BLaER1 (cell line): ENCODE measurements at regions not wholly inside any gene's neighbourhood (a gene's known extent, or its start where the extent isn't known, plus 50 kb on each side); places are given as distances from the start of the nearest gene placed in this dataset.
"Not testable (repeated sequence)": the region's sequence is repeated elsewhere in the genome, so short reads cannot be mapped to it uniquely, and the experiment has no call there.

Experiments
- H3K27ac ChIP-seq: shearing (Covaris generic); formaldehyde crosslinking; 2 replicates; pipeline ENCODE4 v1.8.1; 2022
- H3K27me3 ChIP-seq: shearing (Covaris generic); formaldehyde crosslinking; 2 replicates; pipeline ENCODE4 v1.8.1; 2022
- H3K36me3 ChIP-seq: shearing (Covaris generic); formaldehyde crosslinking; 2 replicates; pipeline ENCODE4 v1.8.1; 2022
- H3K4me1 ChIP-seq: shearing (Covaris generic); formaldehyde crosslinking; 2 replicates; pipeline ENCODE4 v1.8.1; 2022
- H3K4me2 ChIP-seq: shearing (Covaris generic); formaldehyde crosslinking; 2 replicates; pipeline ENCODE4 v1.8.1; 2022
- H3K4me3 ChIP-seq: shearing (Covaris generic); formaldehyde crosslinking; 2 replicates; pipeline ENCODE4 v1.8.1; 2022
- H3K9ac ChIP-seq: shearing (Covaris generic); formaldehyde crosslinking; 2 replicates; pipeline ENCODE4 v1.8.1; 2022
- H3K9me3 ChIP-seq: shearing (Covaris generic); formaldehyde crosslinking; 2 replicates; pipeline ENCODE4 v1.8.1; 2022
- H4K20me1 ChIP-seq: shearing (Covaris generic); formaldehyde crosslinking; 2 replicates; pipeline ENCODE4 v1.8.1; 2022
- Cebpa-rat ChIP-seq: shearing (Covaris generic); IDR thresholded peaks from 2 replicates; pipeline ENCODE4 v1.8.1; 2022

GRCh38 chr19:20273951-20274570 is 107.0 kb downstream of the ZNF486 start:
- Histone ChIP-seq H3K4me2 (peak overlapping the region; percentile 86), H3K27ac (peak overlapping the region; percentile 80), H3K9ac (peak overlapping the region; percentile 68; the same call in 1 of the 2 replicates), H3K27me3 (no peaks in the 10 kb centered on the region), H3K4me3 (peak overlapping the region; percentile 32), H3K36me3 (peaks cover 4% of the 10 kb centered on the region; the same call in 1 of the 2 replicates), H3K9me3 (peaks cover 38% of the 10 kb centered on the region), H3K4me1 (peaks cover 76% of the 10 kb centered on the region), H4K20me1 (no peaks in the 10 kb centered on the region)
- TF ChIP-seq Cebpa-rat = no peak

- Histone ChIP-seq H3K9me3 (peaks cover 31% of the 10 kb centered on the region), H3K27me3 (no peaks in the 10 kb centered on the region), H3K27ac (peak overlapping the region; percentile 80), H3K4me3 (peak overlapping the region; percentile 32; the same call in 1 of the 2 replicates), H4K20me1 (no peaks in the 10 kb centered on the region), H3K4me1 (peaks cover 76% of the 10 kb centered on the region), H3K9ac (peak overlapping the region; percentile 68; the same call in 1 of the 2 replicates), H3K4me2 (peak overlapping the region; percentile 86), H3K36me3 (peaks cover 4% of the 10 kb centered on the region; the same call in 1 of the 2 replicates)
- TF ChIP-seq Cebpa-rat = no peak
Observed at GRCh38 chr19:20273376-20273775, 106.4 kb downstream of the ZNF486 start.

DNA sequence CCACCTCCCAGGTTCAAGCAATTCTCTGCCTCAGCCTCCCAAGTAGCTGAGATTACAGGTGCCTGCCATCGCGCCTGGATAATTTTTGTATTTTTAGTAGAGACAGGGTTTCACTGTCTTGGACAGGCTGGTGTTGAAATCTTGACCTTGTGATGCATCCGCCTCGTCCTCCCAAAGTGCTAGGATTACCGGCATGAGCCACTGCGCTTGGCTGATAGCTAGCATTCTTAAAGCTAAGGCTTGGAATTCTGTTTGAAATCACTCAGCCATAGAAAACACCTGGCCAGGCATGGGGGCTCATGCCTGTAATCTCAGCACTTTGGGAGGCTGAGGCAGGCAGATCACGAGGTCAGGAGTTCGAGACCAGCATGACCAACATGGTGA is 105.6 kb downstream of the ZNF486 start:
- Histone ChIP-seq H3K27ac (peak overlapping the region; percentile 80), H3K4me2 (peak overlapping the region; percentile 86), H3K9me3 (peaks cover 23% of the 10 kb centered on the region), H3K4me1 (peaks cover 76% of the 10 kb centered on the region), H3K9ac (peak overlapping the region; percentile 68; the same call in 1 of the 2 replicates), H3K4me3 (0 out of 2 replicates have a peak overlapping the region, but pooled peaks have one; percentile 4)
- H4K20me1 ChIP-seq, H3K27me3 ChIP-seq, H3K36me3 ChIP-seq: not testable (repeated sequence)

DNA sequence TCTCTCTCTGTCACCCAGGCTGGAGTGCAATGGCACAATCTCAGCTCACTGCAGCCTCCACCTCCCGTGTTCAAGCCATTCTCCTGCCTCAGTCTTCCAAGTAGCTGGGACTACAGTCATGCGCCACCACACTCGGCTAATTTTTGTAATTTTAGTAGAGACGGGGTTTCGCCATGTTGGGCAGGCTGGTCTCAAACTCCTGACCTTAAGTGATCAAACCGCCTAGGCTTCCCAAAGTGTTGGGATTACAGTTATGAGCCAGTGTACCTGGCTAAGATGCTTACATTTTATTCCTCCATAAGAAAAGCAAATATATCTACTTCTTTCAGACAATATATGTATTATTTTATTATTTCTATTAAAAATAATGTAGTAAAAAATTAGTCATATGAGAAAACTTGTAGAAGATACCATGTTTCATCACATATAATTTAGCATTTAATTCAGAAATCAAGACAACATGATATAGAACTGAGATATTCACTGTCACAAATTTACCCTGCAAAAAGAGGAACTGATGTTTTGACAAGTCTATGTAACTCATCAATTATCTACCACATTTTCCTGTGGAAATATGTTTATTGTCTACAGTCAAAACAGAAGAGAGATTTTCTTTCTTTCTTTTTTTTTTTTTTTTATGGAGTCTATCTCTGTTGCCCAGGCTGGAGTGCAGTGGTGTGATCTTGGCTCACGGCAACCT is 105.1 kb downstream of the ZNF486 start:
- not testable (repeated sequence) for H3K27me3 ChIP-seq, H3K36me3 ChIP-seq, H4K20me1 ChIP-seq
- Histone ChIP-seq H3K9ac (peak overlapping the region; percentile 68; the same call in 1 of the 2 replicates), H3K27ac (peak overlapping the region; percentile 80), H3K4me1 (peaks cover 76% of the 10 kb centered on the region), H3K4me3 (peak overlapping the region; percentile 61), H3K4me2 (peak overlapping the region; percentile 86), H3K9me3 (peaks cover 18% of the 10 kb centered on the region)

- H3K4me1 ChIP-seq = peaks cover 70% of the 10 kb centered on the region
- peaks cover 11% of the 10 kb centered on the region for H3K9me3 ChIP-seq
- H3K27me3 ChIP-seq = no peaks in the 10 kb centered on the region
- TF ChIP-seq Cebpa-rat = no peak
- peak overlapping the region; percentile 61 for H3K4me3 ChIP-seq
- H3K36me3 ChIP-seq = no peaks in the 10 kb centered on the region
- H3K27ac ChIP-seq = peak overlapping the region; percentile 79
- H3K4me2 ChIP-seq = peak overlapping the region; percentile 86
- no peaks in the 10 kb centered on the region for H4K20me1 ChIP-seq
- peak overlapping the region; percentile 66 for H3K9ac ChIP-seq
Observed at GRCh38 chr19:20271215-20271926, 104.4 kb downstream of the ZNF486 start.

GRCh38 chr19:20269461-20269860 is 102.4 kb downstream of the ZNF486 start:
- peak overlapping the region; percentile 11; the same call in 1 of the 2 replicates for H3K4me2 ChIP-seq

DNA sequence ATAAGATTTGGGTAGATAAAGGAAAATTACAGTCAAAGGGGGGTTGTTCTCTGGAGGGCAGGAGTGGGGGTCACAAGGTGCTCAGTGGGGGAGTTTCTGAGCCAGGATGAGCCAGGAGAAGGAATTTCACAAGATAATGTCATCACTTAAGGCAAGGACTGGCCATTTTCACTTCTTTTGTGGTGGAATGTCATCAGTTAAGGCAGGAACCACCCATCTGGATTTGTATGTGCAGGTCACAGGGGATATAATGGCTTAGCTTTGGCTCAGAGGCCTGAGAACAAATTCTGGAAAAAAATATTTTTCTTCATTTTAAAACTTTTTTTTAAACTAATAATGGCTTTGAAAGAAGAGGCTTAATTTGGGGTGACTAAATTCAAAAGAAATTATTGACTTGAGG is 94.5 kb downstream of the ZNF486 start:
- not testable (repeated sequence) for H3K36me3 ChIP-seq, H3K27me3 ChIP-seq, H3K4me2 ChIP-seq, H3K4me1 ChIP-seq, H3K27ac ChIP-seq, H4K20me1 ChIP-seq, H3K4me3 ChIP-seq, H3K9ac ChIP-seq
- H3K9me3 ChIP-seq = peaks cover 69% of the 10 kb centered on the region

More at GRCh38 chr19:20269461-20269860, 102.4 kb downstream of the ZNF486 start:
- Histone ChIP-seq H3K4me1 (peaks cover 50% of the 10 kb centered on the region), H3K9me3 (peaks cover 3% of the 10 kb centered on the region), H3K27ac (no peak overlapping the region), H3K4me3 (0 out of 2 replicates have a peak overlapping the region, but pooled peaks have one; percentile 29), H3K36me3 (no peaks in the 10 kb centered on the region), H3K9ac (no peak overlapping the region), H3K27me3 (no peaks in the 10 kb centered on the region), H4K20me1 (no peaks in the 10 kb centered on the region)
- TF ChIP-seq Cebpa-rat = no peak

DNA sequence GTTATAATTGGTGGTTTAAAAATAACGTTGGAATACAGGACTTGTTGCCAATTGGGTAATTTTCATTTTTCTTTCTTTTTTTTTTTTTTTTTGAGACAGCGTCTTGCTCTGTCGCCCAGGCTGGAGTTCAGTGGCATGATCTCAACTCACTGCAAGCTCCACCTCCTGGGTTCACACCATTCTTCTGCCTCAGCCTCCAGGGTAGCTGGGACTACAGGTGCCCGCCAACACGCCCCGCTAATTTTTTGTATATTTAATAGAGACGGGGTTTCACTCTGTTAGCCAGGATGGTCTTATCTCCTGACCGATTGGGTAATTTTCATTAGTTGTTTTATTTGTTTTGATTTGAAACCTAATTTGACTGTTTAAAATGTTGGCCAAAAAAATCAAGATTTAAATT is 93.7 kb downstream of the ZNF486 start:
- H3K9ac ChIP-seq, H3K27me3 ChIP-seq, H4K20me1 ChIP-seq, H3K36me3 ChIP-seq, H3K4me2 ChIP-seq, H3K4me1 ChIP-seq, H3K27ac ChIP-seq, H3K4me3 ChIP-seq: not testable (repeated sequence)
- H3K9me3 ChIP-seq = peaks cover 70% of the 10 kb centered on the region

- Histone ChIP-seq H3K36me3 (no peaks in the 10 kb centered on the region), H4K20me1 (no peaks in the 10 kb centered on the region), H3K4me1 (no peaks in the 10 kb centered on the region), H3K4me2 (no peak overlapping the region), H3K9me3 (peaks cover 76% of the 10 kb centered on the region), H3K4me3 (no peak overlapping the region), H3K9ac (no peak overlapping the region), H3K27me3 (no peaks in the 10 kb centered on the region), H3K27ac (no peak overlapping the region)
- no peak for TF ChIP-seq Cebpa-rat
Observed at GRCh38 chr19:20259615-20260014, 92.6 kb downstream of the ZNF486 start.

DNA sequence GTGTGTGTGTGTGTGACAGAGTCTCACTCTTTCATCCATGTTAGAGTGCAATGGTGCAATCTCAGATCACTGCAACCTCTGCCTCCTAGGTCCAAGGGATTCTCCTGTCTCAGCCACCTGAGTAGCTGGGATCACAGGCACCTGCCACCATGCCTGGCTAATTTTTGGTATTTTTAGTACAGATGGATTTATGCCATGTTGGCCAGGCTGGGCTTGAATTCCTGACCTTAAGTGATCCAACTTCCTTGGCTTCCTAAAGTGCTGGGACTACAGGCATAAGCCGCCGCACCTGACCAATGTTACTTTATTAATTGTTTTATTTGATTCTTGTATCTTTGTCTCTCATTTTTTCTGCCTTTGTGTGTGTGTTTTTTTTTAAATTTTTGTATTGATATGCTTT is 89.6 kb downstream of the ZNF486 start:
- H3K4me2 ChIP-seq = no peak overlapping the region
- peaks cover 69% of the 10 kb centered on the region for H3K9me3 ChIP-seq
- no peak overlapping the region for H3K4me3 ChIP-seq
- H3K9ac ChIP-seq = no peak overlapping the region
- H3K36me3 ChIP-seq = no peaks in the 10 kb centered on the region
- no peaks in the 10 kb centered on the region for H4K20me1 ChIP-seq
- TF ChIP-seq Cebpa-rat = no peak
- H3K27ac ChIP-seq = no peak overlapping the region
- H3K4me1 ChIP-seq = no peaks in the 10 kb centered on the region
- no peaks in the 10 kb centered on the region for H3K27me3 ChIP-seq
